ENCODE measurements at regions not wholly inside any gene's neighbourhood (a gene's known extent, or its start where the extent isn't known, plus 50 kb on each side); places are given as distances from the start of the nearest gene placed in this dataset.

- no peak for DNase-seq
Observed at GRCh38 chr5:155068616-155069100, 55.1 kb downstream of the KIF4B start.

GRCh38 chr5:155069961-155070360 lies 56.4 kb downstream of the KIF4B start:
- DNase-seq, result no peak

GRCh38 chr5:155070781-155071180 lies 57.2 kb downstream of the KIF4B start:
- no peak for DNase-seq

GRCh38 chr5:155076379-155076778 lies 62.8 kb downstream of the KIF4B start:
- no peak for DNase-seq

GRCh38 chr5:155079698-155080097 lies 66.1 kb downstream of the KIF4B start:
- DNase-seq, result no peak

GRCh38 chr5:155080721-155081120 lies 67.2 kb downstream of the KIF4B start:
- no peak for DNase-seq

GRCh38 chr5:155081618-155082017 lies 68.1 kb downstream of the KIF4B start:
- no peak for DNase-seq

- no peak for DNase-seq
Observed at GRCh38 chr5:155082401-155082800, 68.8 kb downstream of the KIF4B start.

- DNase-seq, result no peak
Observed at GRCh38 chr5:155085282-155085989, 71.9 kb downstream of the KIF4B start.

GRCh38 chr5:155087036-155087435 lies 73.5 kb downstream of the KIF4B start:
- no peak for DNase-seq

- no peak for DNase-seq
Observed at GRCh38 chr5:155088811-155089210, 75.3 kb downstream of the KIF4B start.

GRCh38 chr5:155089643-155090042 lies 76.1 kb downstream of the KIF4B start:
- no peak for DNase-seq

- no peak for DNase-seq
Observed at GRCh38 chr5:155091063-155091648, 77.6 kb downstream of the KIF4B start.

- DNase-seq, result no peak
Observed at GRCh38 chr5:155091768-155092717, 78.5 kb downstream of the KIF4B start.

GRCh38 chr5:155094455-155094854 lies 80.9 kb downstream of the KIF4B start:
- no peak for DNase-seq

GRCh38 chr5:155097995-155098394 lies 84.4 kb downstream of the KIF4B start:
- no peak for DNase-seq

GRCh38 chr5:155098433-155098832 lies 84.9 kb downstream of the KIF4B start:
- no peak for DNase-seq

GRCh38 chr5:155101697-155102096 lies 88.1 kb downstream of the KIF4B start:
- DNase-seq, result no peak

GRCh38 chr5:155103146-155103545 lies 89.6 kb downstream of the KIF4B start:
- no peak for DNase-seq

- DNase-seq, result no peak
Observed at GRCh38 chr5:155104441-155104840, 90.9 kb downstream of the KIF4B start.

- no peak for DNase-seq
Observed at GRCh38 chr5:155106221-155106620, 92.7 kb downstream of the KIF4B start.

- no peak for DNase-seq
Observed at GRCh38 chr5:155113888-155114287, 100.3 kb downstream of the KIF4B start.

- no peak for DNase-seq
Observed at GRCh38 chr5:155114655-155115054, 101.1 kb downstream of the KIF4B start.
